Limb (tissue), 2 donors: ENCODE measurements at regions not wholly inside any gene's neighbourhood (a gene's known extent, or its start where the extent isn't known, plus 50 kb on each side); places are given as distances from the start of the nearest gene placed in this dataset.

Experiments
- DNase-seq, 2 donors: peaks; one replicate each; pipeline ENCODE4 v3.0.0-alpha.2; 2016; ENCODE audit errors: extremely low spot score in 2 of 2

DNA sequence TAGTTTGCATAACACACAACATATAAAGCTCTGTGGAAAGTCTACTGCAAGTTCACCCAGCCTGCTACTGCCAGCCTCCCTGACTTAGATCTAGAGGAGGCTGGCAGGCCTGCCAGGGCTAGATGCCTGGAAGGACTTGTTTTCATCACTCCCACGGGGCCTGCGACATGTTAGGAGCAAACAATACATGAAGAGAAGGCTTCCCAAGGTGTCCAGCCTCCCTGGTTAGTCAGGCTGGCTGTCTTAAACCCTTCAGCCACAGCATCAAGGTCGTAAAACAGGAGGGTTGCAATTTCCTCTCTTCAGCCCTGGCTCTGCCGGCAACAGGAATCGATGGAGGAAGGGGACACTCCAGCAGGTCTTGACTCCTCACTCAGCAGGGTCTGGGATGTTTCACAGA is 104.5 kb downstream of the NGF start:
- DNase-seq, result no peak

DNA sequence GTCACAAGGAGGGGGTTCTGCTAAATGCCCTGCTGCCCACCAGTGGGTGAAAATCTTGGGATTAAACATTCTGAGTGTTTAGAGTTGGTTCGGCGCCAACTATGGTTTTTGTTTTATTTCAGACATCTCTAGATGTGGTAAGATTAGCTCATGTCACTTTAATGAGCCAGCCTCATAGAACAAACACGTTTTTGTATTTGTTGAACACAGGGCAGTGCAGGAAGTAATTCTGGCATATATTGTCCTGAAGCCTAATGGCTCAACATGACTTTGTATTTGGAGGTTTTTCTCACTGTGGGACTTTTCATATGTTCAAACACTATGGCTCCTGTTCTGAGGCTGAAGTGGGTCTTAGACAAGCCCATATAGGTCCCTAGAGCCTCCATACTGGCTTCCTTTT is 107.8 kb downstream of the NGF start:
- no peak for DNase-seq

DNA sequence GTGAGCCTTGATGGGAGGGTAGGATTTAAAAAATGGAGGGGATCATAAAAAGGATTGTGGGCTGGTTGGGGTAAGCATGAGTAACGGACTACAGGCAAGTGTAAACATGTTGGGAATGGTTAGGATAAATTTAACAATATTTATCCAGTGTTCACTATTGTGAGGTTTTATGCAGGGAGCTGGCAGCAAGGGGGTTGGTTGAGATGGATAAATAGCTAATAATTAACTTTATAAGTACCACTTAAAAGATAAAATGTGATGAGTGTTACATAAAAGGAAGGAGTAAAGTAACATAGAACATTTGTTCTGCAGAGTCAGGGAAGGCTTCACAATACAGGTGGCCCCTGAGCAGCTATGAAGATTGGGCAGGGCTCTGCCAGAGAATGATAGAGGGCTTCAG is 109.0 kb downstream of the NGF start:
- no peak for DNase-seq

DNA sequence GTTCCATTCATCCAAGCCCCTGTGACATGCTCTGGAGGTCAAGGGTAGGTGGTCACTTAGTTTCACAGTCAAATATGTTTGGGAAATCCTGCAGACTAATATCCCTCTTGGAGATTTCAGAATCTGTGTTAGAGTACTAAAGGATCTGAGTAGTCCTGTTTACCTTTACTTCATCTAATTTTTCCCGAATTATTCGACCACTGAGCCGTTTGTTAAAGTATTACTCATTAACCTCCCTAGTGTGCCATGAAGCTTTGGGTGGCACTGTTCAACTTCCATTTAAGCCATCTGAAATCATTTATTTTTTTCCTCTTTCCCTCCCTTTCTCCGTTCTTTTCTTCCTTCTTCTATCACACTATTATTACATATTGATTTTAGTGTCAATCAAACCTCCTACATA is 109.9 kb downstream of the NGF start:
- DNase-seq, result no peak

DNA sequence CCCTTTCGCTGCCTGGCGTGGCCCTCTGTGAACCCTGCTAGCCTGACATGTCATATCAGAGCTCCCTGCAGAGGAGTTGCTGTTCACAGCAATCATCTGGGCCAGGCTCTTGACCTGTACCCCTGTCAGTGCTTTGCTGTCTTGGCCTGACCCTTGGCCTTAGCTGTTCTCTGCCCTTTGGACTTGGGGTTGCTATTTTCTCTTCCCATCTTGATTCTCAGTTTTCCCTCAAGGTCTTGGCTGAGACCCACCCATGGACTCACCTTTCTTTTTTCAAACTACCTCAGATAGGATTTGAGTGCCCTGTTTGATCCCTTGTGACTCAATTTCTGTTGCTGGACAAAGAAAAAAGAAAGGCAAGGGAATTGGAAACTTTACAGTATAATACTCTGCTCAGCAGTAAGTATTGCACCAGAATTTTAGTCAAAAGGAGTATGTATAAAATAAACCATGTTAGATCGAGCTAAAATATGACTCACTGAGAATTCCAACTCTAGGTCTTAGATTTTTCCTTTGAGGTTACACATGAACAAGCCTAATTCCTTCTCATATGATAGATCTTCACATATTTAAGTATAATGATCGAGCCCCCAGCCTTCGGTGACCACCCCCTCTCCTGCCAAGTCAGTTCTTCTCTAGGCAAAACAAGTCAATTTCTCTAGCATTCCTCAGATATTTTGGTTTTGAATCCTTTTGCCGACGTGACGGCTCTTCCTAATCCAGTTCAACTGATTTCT is 110.5 kb downstream of the NGF start:
- DNase-seq, result no peak

DNA sequence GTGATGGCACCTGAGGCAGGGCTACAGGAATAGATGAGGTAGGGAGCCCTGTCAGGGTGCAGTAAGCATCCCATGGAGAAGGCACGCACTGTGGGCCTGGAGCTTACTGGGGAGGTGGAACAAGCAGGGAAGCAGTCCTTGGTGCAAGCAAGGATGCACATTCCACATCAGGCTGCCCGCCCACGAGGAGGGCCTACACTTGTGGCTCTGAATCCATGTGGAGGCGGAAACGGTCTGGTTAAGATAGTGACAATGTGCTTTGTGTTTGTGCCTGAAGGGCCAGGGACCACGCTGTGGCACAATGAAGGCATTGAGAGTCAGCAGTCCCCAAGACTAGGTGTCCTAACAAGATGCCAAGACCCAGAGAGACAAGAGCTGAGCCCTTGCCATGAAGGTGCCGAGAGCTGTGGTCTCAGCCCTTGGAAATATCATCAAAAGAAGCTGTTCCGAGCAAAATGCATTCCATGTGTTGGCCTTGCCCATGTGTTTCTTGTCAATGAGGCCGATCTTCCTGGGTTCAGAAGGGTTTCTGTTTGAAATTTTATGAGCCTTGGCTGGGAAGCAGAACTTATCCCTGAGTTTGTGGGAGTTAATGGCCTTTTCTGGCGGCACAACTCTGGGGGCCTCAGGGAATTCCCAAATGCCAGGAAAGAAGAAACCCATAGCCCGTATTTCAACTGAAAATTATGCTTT is 111.9 kb downstream of the NGF start:
- DNase-seq, result no peak

DNA sequence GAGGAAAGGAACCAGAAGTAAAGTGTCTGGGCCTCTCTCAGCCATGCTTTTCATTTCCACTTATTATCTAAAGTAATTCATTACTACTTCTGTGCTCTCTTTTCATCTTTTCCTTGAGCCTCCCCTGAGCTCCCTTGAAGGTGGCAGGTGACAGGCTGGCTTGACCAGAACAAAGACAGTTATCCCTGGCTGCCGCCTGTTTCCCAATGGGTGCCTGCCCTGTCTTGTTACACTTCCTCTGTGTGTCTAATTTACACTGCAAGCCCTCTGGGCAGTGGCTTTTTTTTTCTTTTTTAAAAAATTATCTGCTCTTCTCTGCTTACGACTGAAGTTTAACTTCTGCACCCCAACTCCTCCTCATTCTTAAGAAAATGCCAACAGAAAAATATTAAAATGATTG is 113.4 kb downstream of the NGF start:
- DNase-seq, result no peak

DNA sequence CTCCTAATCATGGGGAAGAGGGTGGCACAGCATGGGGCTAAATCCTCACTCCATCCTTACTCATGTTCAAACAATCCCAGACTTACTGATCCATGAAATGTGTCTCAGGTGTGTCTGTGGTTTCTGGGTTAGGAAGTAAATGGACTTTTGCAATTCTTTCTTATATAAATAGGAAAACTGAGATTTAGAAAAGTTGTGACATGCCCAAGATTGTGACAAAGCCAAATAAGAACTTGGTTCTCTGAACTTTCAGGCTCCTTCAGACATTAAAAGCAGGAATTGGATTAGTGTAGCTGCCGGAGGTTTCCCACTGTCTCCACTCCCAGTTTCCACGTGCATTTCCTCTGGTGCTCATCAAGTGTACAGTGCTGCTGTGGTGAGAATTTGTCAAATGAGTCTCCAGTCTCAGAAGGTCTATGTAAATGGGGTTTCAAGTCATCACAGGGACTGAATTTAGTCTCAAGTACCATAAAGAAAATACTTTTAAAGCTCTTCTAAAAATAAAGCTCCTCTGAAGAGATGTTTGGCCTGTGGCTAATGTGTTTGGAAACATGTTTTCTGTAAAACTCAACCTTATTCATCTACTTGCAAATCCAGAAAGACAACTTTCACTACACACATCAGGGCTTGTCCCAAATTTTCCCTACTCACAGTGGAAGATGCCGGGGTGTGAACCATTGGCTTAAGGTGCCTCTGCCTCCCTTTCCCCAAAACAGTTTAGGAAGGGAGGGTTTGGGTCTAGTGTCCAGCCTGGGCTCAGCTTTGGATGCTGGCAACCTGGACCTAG is 115.2 kb downstream of the NGF start:
- DNase-seq, result no peak

DNA sequence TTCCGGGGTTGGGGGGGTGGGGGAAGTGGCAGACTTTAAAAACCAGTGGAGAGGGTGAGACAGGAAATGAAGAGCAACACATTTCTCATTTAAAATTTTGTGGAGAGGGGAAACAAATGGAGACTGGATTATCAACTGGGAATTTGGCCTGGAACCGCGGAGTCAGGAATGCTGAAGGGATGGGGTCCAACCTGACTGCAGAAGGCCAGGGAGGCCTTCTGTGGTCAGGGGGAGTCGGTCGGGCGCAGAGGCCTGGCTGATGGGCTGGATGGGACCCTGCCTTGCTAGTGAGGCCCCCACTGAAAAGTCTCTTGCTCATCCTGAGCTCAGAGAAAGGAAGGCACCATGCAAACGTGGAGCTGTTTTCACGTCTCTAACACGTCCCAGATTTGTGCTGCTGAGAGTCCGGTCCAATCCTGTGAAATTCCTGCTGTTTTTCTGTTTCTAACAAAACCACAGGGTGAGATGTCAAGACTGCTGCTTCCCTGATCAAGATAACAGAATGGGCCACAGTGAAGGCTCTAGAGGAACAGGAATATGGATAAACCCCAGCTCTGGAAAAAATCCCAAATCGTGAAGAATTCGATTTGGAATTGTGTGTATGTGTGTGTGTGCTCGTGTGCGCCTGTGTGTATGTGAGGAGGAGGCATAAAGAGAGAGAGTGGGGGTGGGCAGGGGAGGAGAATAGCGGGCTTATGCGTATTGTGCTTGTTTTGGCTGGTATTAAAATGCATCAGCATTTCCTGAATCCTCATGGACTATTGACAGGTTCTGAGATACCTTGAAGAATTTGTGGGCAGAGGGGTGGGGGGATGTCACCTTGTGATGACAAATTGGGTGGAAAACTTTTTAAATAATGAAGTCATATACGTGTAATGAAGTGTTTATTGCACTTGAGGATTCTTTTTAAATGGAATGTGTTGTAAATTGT is 117.4 kb downstream of the NGF start:
- no peak for DNase-seq

DNA sequence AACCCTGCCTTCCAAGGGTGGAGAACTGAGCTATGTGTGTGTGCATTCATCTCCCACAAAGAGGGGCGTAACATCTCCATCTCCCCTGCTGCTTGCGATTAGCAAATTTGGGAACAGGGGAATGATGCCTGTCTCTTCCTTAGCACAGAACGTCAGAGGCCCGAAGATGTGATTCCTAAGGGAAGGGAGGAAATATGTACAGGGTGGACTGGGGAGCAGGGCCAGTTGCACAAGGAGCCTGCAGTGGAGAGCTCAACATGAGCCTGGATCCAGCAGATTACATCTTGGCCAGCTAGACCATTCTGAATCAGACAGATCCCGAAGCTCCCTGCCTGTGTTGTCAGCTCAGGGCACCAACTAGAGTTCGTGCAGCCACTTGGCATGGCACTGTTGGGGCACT is 118.1 kb downstream of the NGF start:
- DNase-seq, result no peak

DNA sequence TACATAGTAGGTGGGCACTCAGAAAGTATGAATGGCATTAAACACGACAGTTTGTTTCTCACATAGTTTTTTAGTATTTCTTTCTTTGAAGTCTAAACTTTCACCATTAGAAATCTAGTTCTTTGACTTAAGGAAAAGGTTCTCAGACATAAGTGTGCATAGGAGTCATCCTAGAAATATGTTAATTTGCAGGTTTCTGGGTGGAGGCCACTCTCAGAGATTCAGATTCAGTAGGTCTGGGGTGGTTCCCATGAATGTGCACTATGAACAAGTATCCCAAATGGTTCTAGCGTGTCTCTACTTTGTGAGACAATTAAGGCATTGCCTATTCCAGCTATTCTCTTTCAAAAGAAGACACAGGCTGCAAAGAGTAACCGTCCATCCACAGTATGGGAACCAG is 119.3 kb downstream of the NGF start:
- DNase-seq, result no peak

DNA sequence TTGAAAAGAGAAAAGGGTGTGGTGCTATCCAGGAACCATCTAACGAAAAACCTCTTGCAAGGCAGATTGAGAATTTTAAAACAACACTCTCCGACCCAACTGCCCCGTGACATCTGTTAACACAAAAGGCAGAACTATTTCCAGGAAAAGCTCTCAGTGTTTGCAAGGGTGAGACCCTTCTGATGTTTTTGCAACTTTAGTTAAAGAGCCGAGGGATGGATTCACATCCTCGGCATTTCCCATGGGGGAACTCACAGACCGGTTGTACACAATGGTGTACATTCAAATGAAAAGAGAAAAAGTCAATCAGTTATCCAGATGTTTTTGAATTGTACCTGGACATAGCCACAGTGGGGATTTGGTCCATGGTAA is 120.0 kb downstream of the NGF start:
- no peak for DNase-seq

DNA sequence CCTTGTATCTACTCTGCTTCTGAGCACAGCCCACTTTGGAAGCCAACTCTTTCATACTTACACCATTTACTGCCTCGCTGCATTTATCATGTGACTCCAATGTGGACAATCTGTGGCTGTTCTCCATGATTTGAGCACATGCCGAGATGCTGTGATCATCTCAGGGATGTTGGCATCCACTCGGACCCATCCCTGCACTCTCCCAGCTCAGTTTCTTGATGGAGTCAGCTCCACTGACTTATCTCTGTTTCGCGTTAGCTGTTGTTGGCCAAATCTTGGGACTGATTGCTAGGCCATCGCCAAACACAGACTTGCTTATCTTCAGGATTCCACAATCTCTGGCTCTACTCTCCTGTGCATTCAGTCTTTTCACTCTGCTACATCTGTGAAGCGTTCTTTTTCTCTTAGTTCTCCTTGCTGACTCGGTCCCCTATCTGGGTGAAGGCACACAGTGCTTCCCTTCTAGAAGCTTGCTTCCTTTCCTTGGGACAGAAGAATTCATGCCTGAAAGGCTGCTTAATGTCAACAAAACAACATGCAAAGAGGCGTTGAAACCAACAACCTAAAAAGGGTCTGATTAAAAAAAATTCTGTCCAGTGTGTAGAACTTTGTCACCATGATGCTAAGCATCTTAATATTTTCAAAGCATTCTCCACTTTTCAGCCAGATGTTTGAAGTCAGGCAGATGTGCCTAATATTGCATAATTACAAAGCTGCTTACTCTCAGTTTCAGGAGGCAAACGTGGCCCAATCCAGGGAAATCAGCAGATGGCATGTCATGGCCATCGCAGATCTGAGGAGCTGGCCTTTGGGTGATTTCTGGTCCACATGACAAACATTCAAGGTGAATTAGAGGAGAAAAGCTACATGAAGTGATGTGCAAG is 120.7 kb downstream of the NGF start:
- DNase-seq, result no peak

DNA sequence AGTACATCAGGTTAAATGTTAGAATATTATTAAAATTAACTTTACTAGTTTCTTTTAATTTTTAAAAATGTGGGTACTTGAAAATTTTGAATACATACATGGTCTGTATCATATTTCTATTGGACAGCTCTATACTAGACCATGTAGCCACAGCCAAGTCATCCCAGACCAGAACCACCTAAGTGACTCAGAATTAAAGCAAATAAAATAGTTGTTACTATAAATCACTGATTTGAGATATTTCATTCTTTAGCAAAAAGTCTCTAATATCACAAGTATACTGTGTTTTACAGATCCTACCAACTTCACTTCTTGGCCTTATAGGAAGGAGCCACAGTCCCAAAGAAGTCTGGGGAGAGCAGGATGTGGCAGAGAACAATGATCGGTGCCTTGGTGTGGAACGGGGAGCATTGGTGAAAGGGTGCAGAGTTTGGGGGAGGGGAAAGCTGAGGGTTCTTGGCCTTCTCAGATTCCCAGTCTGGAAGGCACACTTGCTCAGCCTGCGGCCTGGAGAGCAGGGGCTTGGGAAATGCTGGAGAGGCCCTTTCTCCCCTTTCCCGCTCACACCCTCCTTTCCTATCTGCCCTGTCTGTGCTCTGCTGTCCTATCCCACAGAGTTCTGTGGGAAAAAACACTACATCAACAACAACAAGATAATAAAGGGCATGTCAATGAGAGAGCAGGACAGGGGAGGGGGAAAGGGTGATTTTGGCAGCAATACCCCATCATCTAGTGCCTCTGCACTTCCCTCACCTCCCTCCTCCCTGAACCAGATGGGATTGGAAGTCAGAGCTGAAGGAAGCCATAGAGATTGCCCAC is 122.1 kb downstream of the NGF start:
- no peak for DNase-seq

DNA sequence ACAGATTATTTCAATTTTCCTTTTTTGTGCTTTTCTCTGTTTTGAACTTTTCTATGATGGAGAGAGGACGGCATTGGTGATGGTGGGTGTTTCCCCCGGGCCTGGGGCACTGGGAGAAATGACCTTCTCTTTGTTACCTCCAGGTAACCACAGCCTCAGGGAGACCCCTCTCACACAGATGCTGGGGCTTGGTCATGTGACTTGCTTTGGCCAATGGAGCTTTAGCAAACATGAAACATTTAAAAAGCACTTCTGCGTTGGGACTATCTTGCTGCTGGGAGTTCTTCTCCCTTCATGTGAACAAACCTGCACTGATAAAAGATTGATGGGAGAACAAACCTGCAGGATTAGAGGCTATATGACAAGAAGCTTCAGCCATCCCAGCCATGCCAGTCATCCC is 122.9 kb downstream of the NGF start:
- no peak for DNase-seq

DNA sequence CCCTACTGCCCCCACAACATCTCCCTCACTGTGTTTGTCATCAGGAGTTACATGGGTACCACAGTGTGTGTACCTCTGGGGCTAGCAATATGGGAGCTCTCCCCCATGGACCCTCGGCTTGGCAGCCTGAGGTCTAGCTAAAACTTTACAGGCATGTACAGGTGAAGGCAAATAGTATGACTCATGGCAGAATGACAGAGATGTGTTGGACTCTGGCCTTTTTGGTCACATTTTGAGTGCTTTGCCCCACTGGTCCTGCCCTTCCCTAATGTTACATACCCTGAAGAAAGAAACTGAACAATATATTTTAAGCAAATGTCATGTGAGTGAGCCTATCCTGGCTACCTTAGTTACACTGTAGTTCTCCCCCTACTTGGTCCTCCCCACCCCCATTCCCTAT is 124.0 kb downstream of the NGF start:
- DNase-seq, result no peak

DNA sequence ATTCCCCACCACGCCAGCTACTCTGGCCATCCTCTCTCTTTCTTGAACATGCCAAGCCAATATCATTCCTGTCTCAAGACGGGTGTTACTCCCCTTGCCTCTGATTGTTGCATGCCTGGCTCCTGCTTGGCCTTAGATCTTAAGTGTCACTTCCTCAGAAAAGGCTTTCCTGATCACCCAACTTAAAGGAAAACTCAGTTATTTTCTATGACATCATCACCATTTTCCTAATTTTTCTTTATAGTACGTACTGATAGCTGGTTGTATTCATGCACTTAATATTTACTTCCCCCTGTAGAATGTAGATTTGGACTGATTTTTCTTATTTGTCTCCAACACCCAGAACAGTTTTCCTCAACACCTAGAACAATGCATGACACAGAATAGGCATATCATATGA is 123.8 kb upstream of the TSPAN2 start:
- no peak for DNase-seq

DNA sequence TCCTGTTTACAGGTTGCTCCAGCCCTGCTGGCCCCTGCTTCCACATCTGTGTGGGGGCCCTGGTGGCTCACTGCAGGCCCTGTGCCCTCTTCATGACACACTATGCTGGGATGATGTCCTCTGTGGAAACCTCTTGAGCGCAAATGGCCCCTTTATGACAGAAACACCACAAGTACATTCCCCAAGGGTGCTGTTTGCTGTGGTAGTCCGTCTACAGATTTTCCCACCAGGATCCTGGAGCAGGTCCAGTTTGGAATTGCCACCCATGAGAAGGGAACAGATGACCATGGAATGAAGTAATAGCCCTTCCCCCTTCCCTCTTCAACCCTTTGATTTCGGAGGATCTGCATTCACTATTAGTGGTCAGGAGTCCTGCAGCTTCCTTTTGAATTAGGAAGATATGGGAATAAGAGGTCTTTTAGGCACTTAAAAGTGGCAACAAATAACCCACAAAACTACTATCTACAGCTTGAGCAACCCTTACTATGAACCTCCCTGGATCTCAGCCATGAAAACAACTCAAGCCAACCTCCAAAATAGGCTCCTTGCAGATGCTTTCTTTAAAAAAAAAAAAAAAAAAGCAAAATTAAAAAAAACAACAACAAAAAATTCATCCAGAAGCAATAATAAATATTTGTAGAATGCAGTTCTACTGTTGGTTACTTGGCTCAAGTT is 121.9 kb upstream of the TSPAN2 start:
- DNase-seq, result no peak

DNA sequence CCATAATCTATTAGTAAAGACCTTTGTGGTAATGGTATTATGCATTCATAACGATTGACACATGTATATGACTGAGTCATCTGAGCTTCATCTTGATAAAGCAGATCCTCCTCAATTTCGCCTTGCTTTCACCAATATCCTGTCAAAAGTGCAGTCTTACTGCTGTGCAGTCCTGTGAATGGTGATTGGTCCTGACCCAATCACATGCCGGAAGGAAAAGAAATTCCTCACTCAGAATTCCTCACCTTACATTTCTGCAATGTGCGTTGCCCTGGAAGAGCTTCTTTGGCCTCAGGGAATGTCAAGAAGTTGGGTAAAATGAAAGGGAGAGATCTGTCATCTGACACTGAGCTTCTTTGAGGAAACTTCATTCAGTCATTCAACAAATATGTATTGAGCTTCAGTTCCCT is 121.0 kb upstream of the TSPAN2 start:
- no peak for DNase-seq
